HG03159 (cell line): ENCODE measurements at regions not wholly inside any gene's neighbourhood (a gene's known extent, or its start where the extent isn't known, plus 50 kb on each side); places are given as distances from the start of the nearest gene placed in this dataset.

Source experiments
- ATAC-seq: cut with Tn5 transposase; IDR thresholded peaks from one replicate; pipeline ENCODE4 v1.9.1; 2021; ENCODE audit warnings: mild to moderate bottlenecking, moderate library complexity; ENCODE audit not compliant: unreplicated experiment

GRCh38 chr18:77501266-77501665 is 251.6 kb downstream of the GALR1 start:
- ATAC-seq: no peak

GRCh38 chr18:77505499-77505898 is 255.9 kb downstream of the GALR1 start:
- ATAC-seq: no peak

DNA sequence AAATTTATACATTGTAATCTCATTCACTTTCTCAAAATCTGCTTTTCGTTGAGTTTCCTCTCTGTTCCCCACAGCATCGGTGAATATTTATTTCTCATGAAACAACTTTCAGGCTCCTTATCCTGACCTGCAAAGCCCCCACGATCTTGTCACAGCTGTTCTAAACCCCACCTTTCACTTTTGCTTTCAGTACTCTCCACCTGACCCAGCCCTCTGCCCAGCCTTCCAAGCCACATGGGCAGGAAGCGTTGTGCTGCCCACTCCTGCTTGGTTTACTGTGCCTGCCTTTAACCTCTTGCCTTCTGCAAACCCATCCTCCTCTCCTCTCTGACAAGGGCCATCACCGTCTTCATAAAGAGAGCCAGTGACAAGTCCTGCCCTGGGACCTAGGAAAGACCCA is 262.5 kb downstream of the GALR1 start:
- no peak for ATAC-seq

DNA sequence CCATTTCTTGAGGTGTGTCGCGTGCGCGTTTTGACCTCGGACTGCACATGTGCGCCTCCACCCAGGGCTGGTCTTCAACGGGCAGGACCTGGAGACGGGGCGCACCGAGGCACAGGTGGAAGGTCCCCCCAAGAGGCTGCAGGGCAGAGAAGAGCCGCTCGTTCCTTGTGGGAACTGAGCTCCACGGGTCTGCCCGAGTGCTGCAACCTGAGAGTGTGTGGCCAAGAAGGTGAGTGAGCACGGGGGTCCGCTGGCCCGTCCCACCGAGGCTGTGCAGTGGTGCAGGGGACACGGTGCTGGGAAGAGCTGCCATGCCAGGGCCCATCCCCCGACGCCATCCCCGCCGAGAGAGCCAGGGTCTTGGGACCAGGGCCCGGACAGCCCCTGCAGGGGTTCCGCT is 268.3 kb downstream of the GALR1 start:
- no peak for ATAC-seq

DNA sequence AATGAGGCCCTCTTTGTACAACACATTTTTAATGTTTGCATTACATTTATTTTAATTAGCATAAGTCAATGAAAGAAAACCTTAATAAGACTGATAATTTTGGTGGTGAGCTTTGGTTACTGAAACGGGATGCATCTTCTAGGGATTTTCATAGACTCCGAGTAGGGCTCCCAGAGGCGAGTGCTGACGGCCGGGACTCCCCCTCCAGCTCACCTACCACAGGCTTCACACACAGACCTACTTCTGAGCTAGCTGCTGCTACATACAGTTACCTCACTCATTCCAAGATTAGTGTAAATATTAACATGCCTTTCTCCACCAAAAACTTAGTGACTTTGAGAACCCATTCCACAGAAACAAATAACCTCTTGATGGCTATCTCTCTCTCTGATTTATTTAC is 271.1 kb downstream of the GALR1 start:
- no peak for ATAC-seq

GRCh38 chr18:77522051-77522675 is 272.5 kb downstream of the GALR1 start:
- ATAC-seq: no peak

DNA sequence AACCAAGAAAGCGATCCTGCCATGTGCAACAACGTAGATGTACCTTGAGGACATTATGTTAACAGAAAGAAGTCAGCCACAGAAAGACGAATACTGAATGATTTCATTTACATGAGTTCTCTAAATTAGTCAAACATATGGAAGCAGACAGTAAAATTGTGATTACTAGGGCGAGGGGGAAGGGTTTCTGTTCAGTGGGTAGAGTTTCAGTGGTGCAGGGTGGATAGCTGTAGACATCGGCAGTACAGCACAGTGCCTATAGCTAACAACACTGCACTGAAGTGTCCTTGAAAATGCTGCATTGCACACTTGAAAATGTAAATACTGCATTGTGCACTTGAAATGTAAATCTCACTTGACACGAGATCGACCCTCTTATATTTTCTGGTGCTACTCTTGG is 275.3 kb downstream of the GALR1 start:
- no peak for ATAC-seq

DNA sequence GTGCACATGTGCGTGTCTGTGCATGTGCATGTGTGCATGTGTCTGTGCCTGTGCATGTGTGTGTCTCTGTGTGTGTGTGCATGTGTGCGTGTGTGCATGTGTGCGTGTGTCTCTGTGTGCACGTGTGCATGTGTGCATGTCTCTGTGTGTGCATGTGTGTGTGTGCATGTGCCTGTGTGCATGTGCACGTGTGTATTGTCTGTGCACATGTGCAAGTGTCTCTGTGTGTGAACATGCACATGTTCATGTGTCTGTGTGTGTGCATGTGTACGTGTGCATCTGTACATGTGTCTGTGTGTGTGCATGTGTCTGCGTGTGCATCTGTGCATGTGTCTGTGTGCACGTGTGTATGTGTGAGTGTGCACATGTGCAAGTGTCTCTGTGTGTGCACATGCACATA is 277.3 kb downstream of the GALR1 start:
- no peak for ATAC-seq

- ATAC-seq: no peak
Measured at GRCh38 chr18:77528872-77529271, 279.2 kb downstream of the GALR1 start.

GRCh38 chr18:77529492-77530176 is 280.0 kb downstream of the GALR1 start:
- ATAC-seq: no peak

DNA sequence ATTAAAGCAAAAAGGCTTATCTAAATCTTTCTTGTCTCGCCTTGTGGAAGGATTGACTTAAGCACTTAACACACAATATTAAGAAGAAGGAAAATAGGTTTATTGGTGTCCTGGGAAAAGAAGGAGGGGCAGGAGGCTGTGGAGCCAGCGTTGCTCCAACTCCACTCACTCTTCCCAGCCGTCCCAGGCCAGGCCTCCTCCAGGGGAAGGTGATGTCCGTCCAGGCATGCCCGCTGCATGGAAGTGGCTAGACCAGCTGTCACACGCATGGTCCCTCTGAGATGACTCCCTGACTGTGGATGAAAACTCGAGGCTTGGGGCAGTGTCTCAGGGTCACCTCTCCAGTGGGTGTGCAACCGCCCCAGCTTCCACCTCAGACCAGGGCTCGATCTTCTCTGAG is 281.1 kb downstream of the GALR1 start:
- no peak for ATAC-seq

- no peak for ATAC-seq
Measured at GRCh38 chr18:77539860-77540259, 290.2 kb downstream of the GALR1 start.

DNA sequence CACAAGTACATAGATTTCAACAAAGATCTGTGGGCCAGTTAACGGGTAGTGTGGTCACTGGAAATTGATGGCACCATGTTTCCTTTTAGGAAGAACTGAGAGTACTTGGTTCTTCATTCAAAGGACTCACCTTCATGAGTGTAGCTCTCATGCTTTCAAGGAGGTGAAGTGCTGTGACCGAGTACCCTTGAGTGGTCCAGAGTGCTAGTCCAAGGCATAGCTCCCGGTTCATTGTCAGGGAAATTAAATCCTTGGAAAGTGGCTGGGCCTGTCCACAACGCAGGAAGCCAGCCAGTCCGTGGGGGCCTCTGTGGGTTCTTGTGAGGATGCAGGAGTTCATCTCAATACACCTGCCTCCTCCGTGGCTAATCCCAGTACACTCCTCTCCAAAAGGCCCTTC is 295.1 kb downstream of the GALR1 start:
- no peak for ATAC-seq

- ATAC-seq: no peak
Measured at GRCh38 chr18:77547757-77548156, 298.1 kb downstream of the GALR1 start.

DNA sequence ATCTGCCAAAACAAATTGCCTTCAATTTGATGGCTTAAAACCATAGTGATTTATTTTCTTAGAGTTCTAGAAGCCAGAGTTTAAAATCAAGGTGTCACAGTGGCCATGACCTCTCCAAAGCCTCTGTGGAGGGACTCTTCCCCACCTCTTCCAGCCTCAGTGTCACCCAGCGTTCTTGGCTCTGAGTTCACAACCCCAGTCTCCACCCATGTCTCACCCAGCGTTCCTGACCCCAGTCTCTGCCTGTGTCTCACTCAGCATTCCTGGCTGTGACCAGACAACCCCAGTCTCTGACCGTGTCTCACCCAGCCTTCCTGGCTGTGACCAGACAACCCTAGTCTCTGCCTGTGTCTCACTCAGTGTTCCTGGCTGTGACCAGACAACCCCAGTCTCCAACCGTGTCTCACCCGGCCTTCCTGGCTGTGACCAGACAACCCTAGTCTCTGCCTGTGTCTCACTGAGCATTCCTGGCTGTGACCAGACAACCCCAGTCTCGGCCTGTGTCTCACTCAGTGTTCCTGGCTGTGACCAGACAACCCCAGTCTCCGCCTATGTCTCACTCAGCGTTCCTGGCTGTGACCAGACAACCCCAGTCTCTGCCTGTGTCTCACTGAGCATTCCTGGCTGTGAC is 299.3 kb downstream of the GALR1 start:
- ATAC-seq: no peak

DNA sequence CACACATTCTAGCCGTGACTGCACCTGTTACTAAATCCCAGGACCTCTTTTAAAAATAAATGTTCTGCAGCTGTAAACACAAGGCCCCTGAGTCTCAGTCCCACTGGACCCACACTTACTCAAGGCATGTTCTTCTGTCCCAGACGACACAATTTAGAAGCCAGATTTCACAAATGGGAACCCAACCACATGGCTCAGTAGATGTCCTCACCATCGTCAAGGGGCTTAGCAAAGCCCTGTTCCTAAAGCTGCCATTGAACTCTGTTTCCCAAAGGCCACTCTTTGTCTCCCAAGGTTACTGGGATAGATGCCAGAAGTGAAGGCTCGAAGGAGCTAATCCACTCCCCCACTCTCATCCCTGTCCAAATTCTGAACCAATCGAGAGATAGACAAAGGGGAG is 301.0 kb downstream of the GALR1 start:
- no peak for ATAC-seq

DNA sequence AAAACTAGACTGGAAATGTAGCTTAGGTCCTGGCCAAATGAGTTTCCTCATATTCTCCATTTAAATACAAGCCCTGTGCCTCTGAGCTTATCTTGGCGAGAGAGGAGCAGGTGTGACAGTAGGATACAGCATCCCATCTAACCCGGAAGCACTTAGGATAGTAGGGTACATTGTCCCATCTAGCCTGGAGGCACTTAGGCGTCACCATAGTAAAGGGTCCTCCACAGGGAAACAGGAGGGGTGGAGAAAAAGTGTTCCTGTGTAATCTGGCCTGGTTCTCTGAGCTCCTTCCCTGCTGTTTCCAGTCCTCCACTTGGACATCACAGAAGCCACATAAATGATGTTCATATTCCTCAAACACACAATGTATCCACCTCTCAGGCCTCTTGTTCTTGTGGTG is 301.4 kb downstream of the GALR1 start:
- no peak for ATAC-seq

- no peak for ATAC-seq
Measured at GRCh38 chr18:77552945-77553344, 303.3 kb downstream of the GALR1 start.

GRCh38 chr18:77554061-77554460 is 304.4 kb downstream of the GALR1 start:
- ATAC-seq: no peak

- no peak for ATAC-seq
Measured at GRCh38 chr18:77557046-77557587, 307.5 kb downstream of the GALR1 start.

DNA sequence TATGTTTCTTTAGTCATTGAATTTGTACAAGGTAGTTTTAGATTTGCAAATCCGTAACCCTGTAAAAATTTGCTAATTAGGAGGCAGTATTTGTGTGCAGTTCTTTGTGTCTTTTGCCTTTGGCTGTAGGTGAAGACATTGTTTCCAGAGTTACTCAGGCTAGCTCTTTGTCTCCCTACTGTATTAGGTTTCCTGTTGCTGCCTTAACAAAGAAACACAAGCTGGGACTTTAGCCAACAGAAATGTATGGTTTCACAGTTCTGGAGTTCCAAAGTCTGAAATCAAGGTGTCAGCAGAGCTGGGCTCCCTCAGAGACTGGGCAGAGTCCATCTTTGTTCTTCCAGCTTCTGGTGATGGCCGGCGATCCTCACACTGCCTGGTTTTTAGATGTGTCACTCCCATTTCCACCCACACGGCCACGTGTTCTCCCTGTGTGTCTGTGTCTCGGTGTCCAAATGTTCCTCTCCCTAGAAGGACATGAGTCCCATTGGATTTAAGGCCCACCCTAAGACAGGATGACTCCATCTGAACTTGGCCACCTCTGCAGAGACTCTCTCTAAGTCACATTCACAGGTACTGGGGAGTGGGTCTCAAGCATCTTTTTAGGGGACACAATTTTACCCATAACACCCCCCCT is 309.7 kb downstream of the GALR1 start:
- no peak for ATAC-seq
